Ishikawa (cell line): ENCODE measurements at regions not wholly inside any gene's neighbourhood (a gene's known extent, or its start where the extent isn't known, plus 50 kb on each side); places are given as distances from the start of the nearest gene placed in this dataset.

Source experiments
- EGR1 ChIP-seq: IDR thresholded peaks from 2 replicates; pipeline ENCODE4 v1.6.1; 2012
- EP300 ChIP-seq: IDR thresholded peaks from 2 replicates; pipeline ENCODE4 v1.6.1; 2012; ENCODE audit warnings: borderline replicate concordance
- FOXM1 ChIP-seq: IDR thresholded peaks from 2 replicates; pipeline ENCODE4 v1.6.1; 2012; ENCODE audit warnings: low read depth, borderline replicate concordance
- MAX ChIP-seq: IDR thresholded peaks from 2 replicates; pipeline ENCODE4 v1.6.1; 2012
- RAD21 ChIP-seq: IDR thresholded peaks from 2 replicates; pipeline ENCODE4 v1.6.1; 2012; ENCODE audit warnings: low read depth
- TAF1 ChIP-seq: IDR thresholded peaks from 2 replicates; pipeline ENCODE4 v1.6.1; 2012; ENCODE audit warnings: low read depth, mild to moderate bottlenecking

- no peak for TF ChIP-seq EP300
- no peak for TF ChIP-seq TAF1
- no peak for TF ChIP-seq MAX
- TF ChIP-seq RAD21 = no peak
- TF ChIP-seq FOXM1 = no peak
- no peak for TF ChIP-seq EGR1
These were observed 621.7 kb upstream of the HS3ST1 start for GRCh38 chr4:12050357-12050756.
